GM23248 (cell line): ENCODE measurements at regions not wholly inside any gene's neighbourhood (a gene's known extent, or its start where the extent isn't known, plus 50 kb on each side); places are given as distances from the start of the nearest gene placed in this dataset.

Experiments
- EZH2 ChIP-seq: fragments of 200-600 bp; sonication (generic); IDR thresholded peaks from 2 replicates; pipeline ENCODE4 v1.6.1; 2018; ENCODE audit warnings: antibody characterized with exemption, mild to moderate bottlenecking; ENCODE audit not compliant: insufficient read depth, poor library complexity, severe bottlenecking
- EZH2phosphoT487 ChIP-seq: fragments of 200-600 bp; sonication (generic); IDR thresholded peaks from 2 replicates; pipeline ENCODE4 v1.6.1; 2018; ENCODE audit warnings: antibody characterized with exemption, moderate library complexity, mild to moderate bottlenecking, low read depth; ENCODE audit not compliant: insufficient read depth

GRCh38 chr2:204480676-204481075 lies 64.6 kb upstream of the PARD3B start:
- TF ChIP-seq EZH2 (no peak), EZH2phosphoT487 (no peak)
